A673 (cell line): ENCODE measurements at regions not wholly inside any gene's neighbourhood (a gene's known extent, or its start where the extent isn't known, plus 50 kb on each side); places are given as distances from the start of the nearest gene placed in this dataset.
"Not testable (repeated sequence)": the region's sequence is repeated elsewhere in the genome, so short reads cannot be mapped to it uniquely, and the experiment has no call there.

Source experiments
- BruUV-seq: library from RNA; stranded (reverse); fragments of 400-500 nt; replicated peaks from 2 replicates; lab custom pipeline; 2021; lab: Mats Ljungman, UMichigan
- CTCF ChIA-PET: fragments of 300-600 bp; sonication (Branson Sonifier 250); formaldehyde crosslinking; loops from one replicate; lab custom pipeline; 2022; ENCODE audit warnings: antibody characterized with exemption; lab: Charles Lee
- POLR2A ChIA-PET: fragments of 300-600 bp; sonication (Branson Sonifier 250); formaldehyde crosslinking; loops from one replicate; lab custom pipeline; 2022; ENCODE audit warnings: antibody characterized with exemption; ENCODE audit not compliant: low non-redundant PET; lab: Charles Lee
- DNase-seq: peaks from one replicate; pipeline ENCODE4 v3.0.0-alpha.2; 2015; ENCODE audit warnings: low spot score
- H3K27ac ChIP-seq: fragments of 200-600 bp; sonication (generic); 2 replicates; pipeline ENCODE4 v1.5.1; 2016; ENCODE audit warnings: mixed run types, low read depth, mild to moderate bottlenecking, mixed read lengths, antibody characterized with exemption, low read length; ENCODE audit not compliant: poor library complexity, severe bottlenecking
- H3K27me3 ChIP-seq: fragments of 200-600 bp; sonication (generic); replicated peaks from 2 replicates; pipeline ENCODE4 v1.6.1; 2017; ENCODE audit warnings: mixed run types, low read depth, mild to moderate bottlenecking, mixed read lengths, antibody characterized with exemption, low read length; ENCODE audit not compliant: insufficient read depth, poor library complexity
- H3K36me3 ChIP-seq: fragments of 200-600 bp; sonication (generic); 2 replicates; pipeline ENCODE4 v1.6.1; 2016; ENCODE audit warnings: mixed run types, mild to moderate bottlenecking, mixed read lengths, antibody characterized with exemption, low read length; ENCODE audit not compliant: insufficient read depth, poor library complexity, severe bottlenecking
- H3K4me1 ChIP-seq: fragments of 200-600 bp; sonication (generic); 2 replicates; pipeline ENCODE4 v1.6.1; 2017; ENCODE audit warnings: mixed run types, mild to moderate bottlenecking, mixed read lengths, antibody characterized with exemption, low read length; ENCODE audit not compliant: insufficient read depth, poor library complexity, severe bottlenecking
- H3K4me3 ChIP-seq: fragments of 200-600 bp; sonication (generic); 2 replicates; pipeline ENCODE4 v1.5.1; 2016; ENCODE audit warnings: low read depth, mixed run types, mild to moderate bottlenecking, mixed read lengths, low read length; ENCODE audit not compliant: poor library complexity, severe bottlenecking
- H3K9me3 ChIP-seq: fragments of 200-600 bp; sonication (generic); 2 replicates; pipeline ENCODE4 v1.6.1; 2016; ENCODE audit warnings: mixed run types, low read depth, mild to moderate bottlenecking, mixed read lengths, antibody characterized with exemption, low read length; ENCODE audit not compliant: poor library complexity, severe bottlenecking
- EZH2 ChIP-seq: fragments of 200-600 bp; sonication (generic); IDR thresholded peaks from 2 replicates; pipeline ENCODE4 v1.6.1; 2017; ENCODE audit warnings: borderline replicate concordance, low read depth, mild to moderate bottlenecking, mixed read lengths, antibody characterized with exemption, low read length; ENCODE audit not compliant: poor library complexity, severe bottlenecking
- intact Hi-C: fragments of 100-400 bp; cut with micrococcal nuclease; formaldehyde crosslinking; loops from one replicate; pipeline ENCODE4 v1.10.0; 2022; ENCODE audit not compliant: unreplicated experiment
- TF ChIP-seq, protein P1 (sequence below): fragments of 300-800, 200-600 bp; sonication (generic); conservative IDR thresholded peaks from 2 replicates; pipeline ENCODE4 v1.5.1; 2017; ENCODE audit warnings: low read depth, mild to moderate bottlenecking, antibody characterized with exemption, low read length, moderate library complexity, mixed read lengths

- CTCF ChIA-PET = no interaction called here
- POLR2A ChIA-PET = no interaction called here
- no TSS peak for BruUV-seq
- H3K27ac ChIP-seq = no peak overlapping the region
- DNase-seq = no peak
- intact Hi-C loops = no loop called here
- no peaks in the 10 kb centered on the region for H3K27me3 ChIP-seq
- TF ChIP-seq EZH2 = no peak
- TF ChIP-seq, protein P1, sequence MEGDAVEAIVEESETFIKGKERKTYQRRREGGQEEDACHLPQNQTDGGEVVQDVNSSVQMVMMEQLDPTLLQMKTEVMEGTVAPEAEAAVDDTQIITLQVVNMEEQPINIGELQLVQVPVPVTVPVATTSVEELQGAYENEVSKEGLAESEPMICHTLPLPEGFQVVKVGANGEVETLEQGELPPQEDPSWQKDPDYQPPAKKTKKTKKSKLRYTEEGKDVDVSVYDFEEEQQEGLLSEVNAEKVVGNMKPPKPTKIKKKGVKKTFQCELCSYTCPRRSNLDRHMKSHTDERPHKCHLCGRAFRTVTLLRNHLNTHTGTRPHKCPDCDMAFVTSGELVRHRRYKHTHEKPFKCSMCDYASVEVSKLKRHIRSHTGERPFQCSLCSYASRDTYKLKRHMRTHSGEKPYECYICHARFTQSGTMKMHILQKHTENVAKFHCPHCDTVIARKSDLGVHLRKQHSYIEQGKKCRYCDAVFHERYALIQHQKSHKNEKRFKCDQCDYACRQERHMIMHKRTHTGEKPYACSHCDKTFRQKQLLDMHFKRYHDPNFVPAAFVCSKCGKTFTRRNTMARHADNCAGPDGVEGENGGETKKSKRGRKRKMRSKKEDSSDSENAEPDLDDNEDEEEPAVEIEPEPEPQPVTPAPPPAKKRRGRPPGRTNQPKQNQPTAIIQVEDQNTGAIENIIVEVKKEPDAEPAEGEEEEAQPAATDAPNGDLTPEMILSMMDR = no peak; the same call in 1 of the 2 replicates
- no peak overlapping the region for H3K4me3 ChIP-seq
- no peaks in the 10 kb centered on the region for H3K36me3 ChIP-seq
- H3K9me3 ChIP-seq = no peaks in the 10 kb centered on the region
- no peaks in the 10 kb centered on the region for H3K4me1 ChIP-seq
These were observed 2032.3 kb downstream of the MRPL39 start for GRCh38 chr21:23574932-23575331.

- H3K36me3 ChIP-seq, BruUV-seq, H3K4me3 ChIP-seq, CTCF ChIA-PET, intact Hi-C loops, POLR2A ChIA-PET, H3K4me1 ChIP-seq, DNase-seq, H3K9me3 ChIP-seq, H3K27ac ChIP-seq, H3K27me3 ChIP-seq: not testable (repeated sequence)
These were observed 2058.4 kb downstream of the MRPL39 start for GRCh38 chr21:23548924-23549323.

GRCh38 chr21:23543333-23543732 is 2063.9 kb downstream of the MRPL39 start:
- DNase-seq = no peak
- Histone ChIP-seq H3K9me3 (peaks cover 2% of the 10 kb centered on the region), H3K4me3 (no peak overlapping the region), H3K27ac (no peak overlapping the region), H3K4me1 (no peaks in the 10 kb centered on the region), H3K27me3 (no peaks in the 10 kb centered on the region), H3K36me3 (no peaks in the 10 kb centered on the region)
- CTCF ChIA-PET = no interaction called here
- intact Hi-C loops = no loop called here
- POLR2A ChIA-PET = no interaction called here
- no TSS peak for BruUV-seq
- TF ChIP-seq EZH2 = no peak
- TF ChIP-seq, protein P1 = no peak

GRCh38 chr21:23542097-23542496 is 2065.2 kb downstream of the MRPL39 start:
- intact Hi-C loops = no loop called here
- H3K9me3 ChIP-seq = peaks cover 2% of the 10 kb centered on the region
- CTCF ChIA-PET = no interaction called here
- no peak for TF ChIP-seq EZH2
- TF ChIP-seq, protein P1 = no peak
- POLR2A ChIA-PET = no interaction called here
- H3K36me3 ChIP-seq = no peaks in the 10 kb centered on the region
- H3K4me3 ChIP-seq = no peak overlapping the region
- no peak overlapping the region for H3K27ac ChIP-seq
- no TSS peak for BruUV-seq
- no peaks in the 10 kb centered on the region for H3K27me3 ChIP-seq
- DNase-seq = no peak
- H3K4me1 ChIP-seq = no peaks in the 10 kb centered on the region
